ENCODE measurements at regions not wholly inside any gene's neighbourhood (a gene's known extent, or its start where the extent isn't known, plus 50 kb on each side); places are given as distances from the start of the nearest gene placed in this dataset.
A peak's percentile ranks its signal among the peaks of the same experiment; 100 is the strongest.

DNA sequence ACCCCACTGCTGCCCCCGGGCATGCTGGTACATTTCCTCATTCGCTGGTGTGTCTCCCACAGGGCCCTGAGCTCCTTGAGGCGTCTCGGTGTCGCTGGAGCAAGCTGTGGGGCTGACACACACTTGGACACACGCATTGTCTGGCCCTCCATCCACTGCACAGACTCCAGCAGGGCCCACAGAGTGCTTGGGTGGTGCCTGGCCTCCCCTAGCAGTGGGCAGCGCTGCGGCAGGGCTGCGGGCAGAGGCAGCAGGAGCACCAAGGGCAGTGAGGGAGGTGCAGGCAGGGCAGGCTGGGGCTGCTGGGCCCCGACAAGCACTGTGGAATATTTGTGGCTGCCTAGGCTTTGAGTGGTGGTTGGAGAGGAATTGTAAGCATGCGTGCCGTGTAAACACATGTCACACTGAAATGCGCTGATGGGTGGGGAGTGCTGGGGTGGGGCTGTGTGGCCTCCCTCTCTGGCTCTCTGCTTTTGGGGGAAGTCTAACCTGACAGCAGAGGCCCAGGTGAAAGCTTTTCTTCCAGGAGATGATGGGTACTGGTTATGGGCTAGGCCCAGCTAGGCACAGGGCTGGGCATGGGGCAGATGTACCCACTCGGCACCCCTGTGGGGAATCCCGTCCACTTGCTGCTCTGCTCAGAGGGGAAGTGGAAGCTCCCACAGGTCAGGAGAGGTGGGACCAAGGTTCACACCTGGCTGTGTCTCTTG is 55.5 kb upstream of the HS6ST1 start:
- H3K4me3 ChIP-seq, result no peak overlapping the region
- DNase-seq, result peak in 1 of 5 donors; percentile 35
- TF ChIP-seq, protein P1, sequence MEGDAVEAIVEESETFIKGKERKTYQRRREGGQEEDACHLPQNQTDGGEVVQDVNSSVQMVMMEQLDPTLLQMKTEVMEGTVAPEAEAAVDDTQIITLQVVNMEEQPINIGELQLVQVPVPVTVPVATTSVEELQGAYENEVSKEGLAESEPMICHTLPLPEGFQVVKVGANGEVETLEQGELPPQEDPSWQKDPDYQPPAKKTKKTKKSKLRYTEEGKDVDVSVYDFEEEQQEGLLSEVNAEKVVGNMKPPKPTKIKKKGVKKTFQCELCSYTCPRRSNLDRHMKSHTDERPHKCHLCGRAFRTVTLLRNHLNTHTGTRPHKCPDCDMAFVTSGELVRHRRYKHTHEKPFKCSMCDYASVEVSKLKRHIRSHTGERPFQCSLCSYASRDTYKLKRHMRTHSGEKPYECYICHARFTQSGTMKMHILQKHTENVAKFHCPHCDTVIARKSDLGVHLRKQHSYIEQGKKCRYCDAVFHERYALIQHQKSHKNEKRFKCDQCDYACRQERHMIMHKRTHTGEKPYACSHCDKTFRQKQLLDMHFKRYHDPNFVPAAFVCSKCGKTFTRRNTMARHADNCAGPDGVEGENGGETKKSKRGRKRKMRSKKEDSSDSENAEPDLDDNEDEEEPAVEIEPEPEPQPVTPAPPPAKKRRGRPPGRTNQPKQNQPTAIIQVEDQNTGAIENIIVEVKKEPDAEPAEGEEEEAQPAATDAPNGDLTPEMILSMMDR (IDR thresholded peaks at IDR 0.05), result no peak
- no peak for TF ChIP-seq POLR2A (IDR thresholded peaks at IDR 0.05)
- TF ChIP-seq EP300 (IDR thresholded peaks at IDR 0.05), result no peak
- intact Hi-C loops (cut with DNase I), result no loop called here
- no peaks in the 10 kb centered on the region for H3K9me3 ChIP-seq
- no peaks in the 10 kb centered on the region for H3K27me3 ChIP-seq
- no peak overlapping the region for H3K27ac ChIP-seq
- 80 to 92% (median 85%) methylated on average over 14 to 15 of the region's 15 CpGs for WGBS, 3 donors
- H3K4me1 ChIP-seq (ENCODE audit: insufficient read depth), result peaks cover 14% of the 10 kb centered on the region
- no peaks in the 10 kb centered on the region for H3K36me3 ChIP-seq

DNA sequence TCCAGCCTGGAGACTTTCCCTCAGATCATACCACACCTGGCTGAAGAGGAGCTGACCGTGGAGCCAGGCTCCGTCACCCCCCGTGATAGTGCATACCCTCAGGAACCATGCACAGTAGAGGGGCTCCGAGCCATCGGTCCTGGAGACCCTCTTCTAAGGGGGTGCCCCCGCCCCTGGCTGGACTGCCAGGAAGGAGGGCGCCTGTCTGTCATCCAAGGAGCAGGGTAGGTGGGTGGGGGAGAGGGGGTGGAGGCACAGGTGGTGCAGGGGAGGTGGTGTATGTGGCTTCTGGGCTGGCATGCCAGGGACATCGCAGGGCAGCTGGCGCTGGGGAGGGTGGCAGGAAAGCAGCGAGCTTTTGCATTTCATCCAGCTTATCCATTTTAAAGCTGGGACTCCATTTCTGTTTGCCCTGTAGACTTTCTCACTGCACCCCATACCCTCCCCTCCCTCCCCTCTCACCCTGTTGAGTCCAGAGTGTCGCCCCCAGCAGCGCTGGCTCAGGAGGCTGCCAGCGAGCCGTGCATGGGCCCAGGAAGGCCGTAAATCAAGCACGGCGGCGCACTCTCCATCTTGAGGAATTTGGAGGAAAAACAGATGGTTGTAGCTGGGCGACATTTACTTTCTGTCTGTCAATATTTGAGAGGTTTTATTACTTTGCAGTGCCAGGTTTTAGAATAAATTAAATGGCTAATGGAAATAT is 56.2 kb upstream of the HS6ST1 start:
- TF ChIP-seq EP300 (IDR thresholded peaks at IDR 0.05), result no peak
- Histone ChIP-seq H3K27me3 (no peaks in the 10 kb centered on the region), H3K36me3 (no peaks in the 10 kb centered on the region), H3K4me1 (ENCODE audit: insufficient read depth) (peaks cover 15% of the 10 kb centered on the region), H3K9me3 (no peaks in the 10 kb centered on the region), H3K27ac (no peak overlapping the region), H3K4me3 (no peak overlapping the region)
- intact Hi-C loops (cut with DNase I), result no loop called here
- no peak for DNase-seq
- 72 to 74% (median 74%) methylated on average over 19 of the region's 19 CpGs for WGBS, 3 donors

DNA sequence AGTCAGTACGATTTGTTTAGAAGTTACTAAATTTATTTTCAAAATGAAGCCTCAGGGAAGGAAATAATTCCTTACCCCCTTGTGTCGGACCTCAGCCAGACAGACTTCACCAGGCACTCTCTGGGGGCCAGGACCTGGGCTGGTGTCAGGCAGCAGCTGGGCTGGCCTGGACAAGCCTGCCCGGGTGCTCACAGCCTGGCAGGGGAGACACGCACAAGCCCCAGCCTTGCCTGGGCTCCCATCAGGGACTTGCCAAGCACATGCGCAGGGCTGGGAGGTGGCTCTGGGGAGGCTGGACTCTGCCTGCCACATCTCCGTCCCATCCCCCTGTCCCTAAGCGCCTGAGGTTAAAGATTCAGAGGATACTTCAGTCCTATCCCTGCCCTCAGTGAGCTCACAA is 56.8 kb upstream of the HS6ST1 start:
- Histone ChIP-seq H3K27ac (no peak overlapping the region), H3K4me3 (no peak overlapping the region), H3K36me3 (no peaks in the 10 kb centered on the region), H3K9me3 (no peaks in the 10 kb centered on the region), H3K4me1 (ENCODE audit: insufficient read depth) (peaks cover 18% of the 10 kb centered on the region), H3K27me3 (no peaks in the 10 kb centered on the region)
- 70 to 78% (median 72%) methylated on average over 7 of the region's 7 CpGs for WGBS, 3 donors
- intact Hi-C loops (cut with DNase I), result no loop called here
- no peak for DNase-seq
- TF ChIP-seq EP300 (IDR thresholded peaks at IDR 0.05), result no peak
- TF ChIP-seq POLR2A (IDR thresholded peaks at IDR 0.05), result no peak
- TF ChIP-seq, protein P1 (IDR thresholded peaks at IDR 0.05), result no peak

- H3K36me3 ChIP-seq, result no peaks in the 10 kb centered on the region
- H3K9me3 ChIP-seq, result no peaks in the 10 kb centered on the region
- no peaks in the 10 kb centered on the region for H3K27me3 ChIP-seq
- intact Hi-C loops (cut with DNase I), result no loop called here
- TF ChIP-seq EP300 (IDR thresholded peaks at IDR 0.05) (no peak), POLR2A (IDR thresholded peaks at IDR 0.05) (no peak)
- TF ChIP-seq, protein P1 (IDR thresholded peaks at IDR 0.05), result no peak
- peaks cover 18% of the 10 kb centered on the region for H3K4me1 ChIP-seq (ENCODE audit: insufficient read depth)
- DNase-seq, result no peak
- 93 to 98% (median 93%) methylated on average over 15 to 17 of the region's 17 CpGs for WGBS, 3 donors
- H3K27ac ChIP-seq, result no peak overlapping the region
- H3K4me3 ChIP-seq, result no peak overlapping the region
These were observed 57.8 kb upstream of the HS6ST1 start for GRCh38 chr2:128376241-128377041.

All from ovary (tissue), 7 donors.